CD4-positive, CD25-positive, alpha-beta regulatory T cell (primary cell): ENCODE measurements at regions not wholly inside any gene's neighbourhood (a gene's known extent, or its start where the extent isn't known, plus 50 kb on each side); places are given as distances from the start of the nearest gene placed in this dataset.

Experiments used
- ATAC-seq, 2 donors: fragments of 150-1000 bp; cut with Tn5 transposase; one replicate each; pipeline ENCODE4 v1.10.0; 2021; ENCODE audit warnings: low read depth in 2 of 2, moderate number of reproducible peaks in 2 of 2, moderate library complexity in 1 of 2
- DNase-seq, 3 donors: peaks; one replicate each; pipeline versions ENCODE4 v3.0.0 to v3.0.0-alpha.2; 2012 to 2022; ENCODE audit warnings: mixed read lengths in 1 of 3
- H3K27ac ChIP-seq: one replicate; pipeline ENCODE4 v1.7.0; 2013; ENCODE audit warnings: mild to moderate bottlenecking, low read length; ENCODE audit not compliant: insufficient read depth, poor library complexity, severe bottlenecking
- H3K27me3 ChIP-seq: one replicate; pipeline ENCODE4 v1.7.0; 2013; ENCODE audit warnings: low read length; ENCODE audit not compliant: control insufficient read depth, insufficient read depth
- H3K36me3 ChIP-seq: one replicate; pipeline ENCODE4 v1.7.0; 2013; ENCODE audit warnings: mild to moderate bottlenecking, low read length, moderate library complexity; ENCODE audit not compliant: control insufficient read depth, insufficient read depth
- H3K4me1 ChIP-seq: 2 replicates; pipeline ENCODE4 v1.7.0; 2013; ENCODE audit warnings: mild to moderate bottlenecking, low read length; ENCODE audit not compliant: insufficient read depth, control insufficient read depth, poor library complexity, severe bottlenecking
- H3K4me3 ChIP-seq: one replicate; pipeline ENCODE4 v1.7.0; 2013; ENCODE audit warnings: low read depth, mild to moderate bottlenecking, low read length, moderate library complexity
- H3K9me3 ChIP-seq, 2 experiments: 1 replicate in 1 of 2; 2 replicates in 1 of 2; pipeline ENCODE4 v1.7.0; 2013; ENCODE audit warnings: low read length in 2 of 2, mild to moderate bottlenecking in 1 of 2, moderate library complexity in 1 of 2; ENCODE audit not compliant: control insufficient read depth in 2 of 2
- H3K27ac Mint-ChIP-seq, 3 donors: one replicate each; pipeline ENCODE4 v1.8.0; 2020 to 2022; ENCODE audit warnings: mild to moderate bottlenecking in 3 of 3, mixed read lengths in 3 of 3, moderate library complexity in 2 of 3
- H3K27me3 Mint-ChIP-seq: one replicate; pipeline ENCODE4 v1.8.0; 2022; ENCODE audit warnings: mild to moderate bottlenecking, mixed read lengths
- H3K36me3 Mint-ChIP-seq: one replicate; pipeline ENCODE4 v1.8.0; 2020; ENCODE audit warnings: mixed read lengths
- H3K4me1 Mint-ChIP-seq, 4 donors: one replicate each; pipeline ENCODE4 v1.8.0; 2020 to 2022; ENCODE audit warnings: mixed read lengths in 4 of 4, mild to moderate bottlenecking in 1 of 4
- H3K4me3 Mint-ChIP-seq, 4 donors: one replicate each; pipeline ENCODE4 v1.8.0; 2020 to 2022; ENCODE audit warnings: mild to moderate bottlenecking in 4 of 4, mixed read lengths in 4 of 4, moderate library complexity in 3 of 4
- H3K9me3 Mint-ChIP-seq, 7 donors: one replicate each; pipeline ENCODE4 v1.8.0; 2020 to 2022; ENCODE audit warnings: mixed read lengths in 7 of 7, mild to moderate bottlenecking in 3 of 7, moderate library complexity in 2 of 7

DNA sequence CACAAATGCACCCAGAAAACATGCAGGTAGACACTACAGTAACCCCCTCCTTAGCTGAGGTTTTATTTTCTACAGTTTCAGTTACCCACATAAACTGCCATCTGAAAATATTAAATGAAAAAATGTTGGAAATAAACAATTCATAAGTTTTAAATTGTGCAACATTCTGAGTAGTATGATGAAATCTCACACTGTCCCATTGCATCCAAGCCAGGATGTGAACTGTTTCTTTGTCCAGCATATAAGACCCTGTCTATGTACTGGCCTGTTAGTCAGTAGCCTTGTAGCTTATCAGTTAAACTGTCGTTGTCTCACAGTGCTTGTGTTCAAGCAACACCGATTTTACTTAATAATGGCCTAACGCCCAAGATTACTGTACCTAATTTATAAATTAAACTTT is 630.5 kb downstream of the ANXA1 start:
- H3K36me3 Mint-ChIP-seq: no peaks in the 10 kb centered on the region
- no peaks in the 10 kb centered on the region for H3K36me3 ChIP-seq
- no peak for ATAC-seq
- H3K4me3 ChIP-seq: no peak overlapping the region
- no peak for DNase-seq
- no peaks in the 10 kb centered on the region for H3K4me1 Mint-ChIP-seq
- no peaks in the 10 kb centered on the region for H3K27me3 ChIP-seq
- H3K4me1 ChIP-seq: no peaks in the 10 kb centered on the region
- no peak overlapping the region for H3K4me3 Mint-ChIP-seq
- no peak overlapping the region for H3K27ac Mint-ChIP-seq
- H3K27ac ChIP-seq: no peak overlapping the region
- H3K27me3 Mint-ChIP-seq: no peaks in the 10 kb centered on the region
- H3K9me3 Mint-ChIP-seq: peaks cover 0 to 23% (median 7%) of the 10 kb centered on the region in 7 donors
- H3K9me3 ChIP-seq: peaks cover 0 to 3% of the 10 kb centered on the region in 2 experiments

DNA sequence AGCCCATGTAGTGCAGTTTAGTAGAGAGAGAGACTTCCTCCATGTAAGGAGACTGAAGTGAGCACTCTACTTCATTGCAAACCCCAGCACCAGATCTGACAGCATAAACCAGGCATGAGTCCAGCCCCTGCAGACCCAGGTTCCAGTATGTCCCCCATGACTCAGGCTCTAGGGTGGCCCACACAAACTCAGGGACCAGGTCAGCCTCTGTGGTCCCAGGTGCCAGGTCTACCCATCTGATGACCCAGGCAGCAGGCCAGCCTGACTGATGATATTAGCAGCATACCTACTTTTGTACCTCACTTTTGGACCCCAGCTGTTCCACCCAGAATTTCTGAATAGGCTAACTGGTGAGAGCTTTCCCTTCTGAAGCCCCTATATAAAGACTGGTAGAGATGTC is 647.8 kb downstream of the ANXA1 start:
- no peak overlapping the region for H3K27ac Mint-ChIP-seq
- no peaks in the 10 kb centered on the region for H3K36me3 Mint-ChIP-seq

DNA sequence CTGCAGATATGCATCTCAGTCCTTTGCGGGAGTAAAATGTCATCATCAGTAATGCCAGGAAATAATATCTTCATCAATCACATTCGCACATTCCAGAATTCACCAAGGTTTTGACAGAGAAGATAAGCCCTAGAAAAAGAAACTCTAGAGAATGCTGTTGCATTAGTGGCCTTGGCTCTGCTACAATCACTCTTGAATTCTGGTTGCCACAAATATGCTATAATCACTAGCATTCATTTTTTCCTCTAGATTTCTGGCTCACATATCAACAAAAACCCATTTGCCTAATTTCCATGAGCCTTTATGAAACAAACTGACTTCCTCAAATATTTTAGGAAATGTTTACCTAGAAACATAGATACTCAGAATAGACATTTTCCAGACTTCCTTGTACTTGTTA is 653.4 kb downstream of the ANXA1 start:
- DNase-seq: no peak
- Mint-ChIP-seq H3K36me3 (no peaks in the 10 kb centered on the region), H3K4me3 (no peak overlapping the region), H3K9me3 (peaks cover 0 to 10% (median 5%) of the 10 kb centered on the region in 7 donors), H3K27me3 (no peaks in the 10 kb centered on the region), H3K4me1 (peaks cover 0 to 2% (median 0%) of the 10 kb centered on the region in 4 donors), H3K27ac (no peak overlapping the region)
- H3K9me3 ChIP-seq: no peaks in the 10 kb centered on the region
- H3K36me3 ChIP-seq: no peaks in the 10 kb centered on the region
- no peak overlapping the region for H3K27ac ChIP-seq
- H3K4me1 ChIP-seq: no peaks in the 10 kb centered on the region
- no peaks in the 10 kb centered on the region for H3K27me3 ChIP-seq
- ATAC-seq: no peak
- H3K4me3 ChIP-seq: no peak overlapping the region

More for the DNA sequence above, 647.8 kb downstream of the ANXA1 start:
- Mint-ChIP-seq H3K27me3 (no peaks in the 10 kb centered on the region), H3K4me3 (no peak overlapping the region), H3K9me3 (peaks cover 0 to 12% (median 7%) of the 10 kb centered on the region in 7 donors), H3K4me1 (no peaks in the 10 kb centered on the region)
- Histone ChIP-seq H3K27me3 (no peaks in the 10 kb centered on the region), H3K36me3 (no peaks in the 10 kb centered on the region), H3K4me1 (no peaks in the 10 kb centered on the region), H3K9me3 (peaks cover 0 to 3% of the 10 kb centered on the region in 2 experiments), H3K4me3 (no peak overlapping the region), H3K27ac (no peak overlapping the region)
- ATAC-seq: no peak
- no peak for DNase-seq

DNA sequence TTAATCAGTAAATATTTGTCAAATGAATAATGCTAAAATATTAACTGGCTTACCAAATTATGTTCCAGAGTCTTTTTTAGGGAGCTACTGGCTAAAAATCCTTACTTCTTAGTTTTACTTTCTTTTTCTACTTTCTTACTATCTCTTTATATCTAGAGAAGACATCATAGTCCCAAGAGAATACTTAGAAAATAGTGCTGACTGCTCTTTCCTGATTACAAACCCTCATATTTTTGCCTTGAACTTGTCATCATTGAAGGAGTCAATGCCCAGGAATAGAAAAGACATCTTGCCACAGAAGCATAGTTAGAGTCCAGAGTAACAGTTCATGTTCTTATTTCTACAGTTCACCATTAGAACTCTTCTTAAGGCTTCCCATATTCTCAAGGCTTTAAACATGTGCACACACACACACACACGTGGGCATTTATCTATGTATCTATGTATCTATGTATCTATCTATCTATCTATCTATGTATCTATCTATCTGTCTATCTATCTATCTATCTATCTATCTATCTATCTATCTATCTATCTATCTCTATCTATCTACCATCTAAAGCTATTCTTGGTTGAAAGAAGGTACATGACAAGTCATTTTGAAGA is 654.3 kb downstream of the ANXA1 start:
- Mint-ChIP-seq H3K9me3 (peaks cover 0 to 9% (median 4%) of the 10 kb centered on the region in 7 donors), H3K4me3 (no peak overlapping the region), H3K27ac (no peak overlapping the region), H3K27me3 (no peaks in the 10 kb centered on the region), H3K36me3 (no peaks in the 10 kb centered on the region), H3K4me1 (peaks cover 0 to 2% (median 0%) of the 10 kb centered on the region in 4 donors)
- no peak overlapping the region for H3K4me3 ChIP-seq
- ATAC-seq: no peak
- no peaks in the 10 kb centered on the region for H3K36me3 ChIP-seq
- no peak overlapping the region for H3K27ac ChIP-seq
- no peaks in the 10 kb centered on the region for H3K9me3 ChIP-seq
- H3K4me1 ChIP-seq: no peaks in the 10 kb centered on the region
- no peaks in the 10 kb centered on the region for H3K27me3 ChIP-seq
- no peak for DNase-seq

DNA sequence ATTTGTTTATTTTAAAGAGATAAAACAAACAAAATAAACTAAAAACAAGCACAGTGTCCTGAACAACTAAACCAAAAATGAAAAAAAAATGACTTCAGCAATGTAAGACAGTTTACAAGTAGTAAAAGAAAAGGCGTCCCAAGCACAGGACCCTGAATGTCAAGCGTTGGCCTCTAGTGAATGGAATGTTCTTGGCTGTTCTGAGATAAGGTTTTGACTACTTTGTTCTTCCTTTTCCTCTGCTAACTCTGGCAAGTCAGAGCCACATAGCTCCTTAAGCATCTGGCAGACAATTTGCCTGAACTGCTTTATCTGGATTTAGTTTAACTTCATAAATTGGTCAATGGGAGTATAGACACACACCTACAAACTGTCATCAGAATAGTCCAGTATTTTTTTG is 655.2 kb downstream of the ANXA1 start:
- Mint-ChIP-seq H3K4me1 (peaks cover 0 to 2% (median 0%) of the 10 kb centered on the region in 4 donors), H3K27me3 (no peaks in the 10 kb centered on the region), H3K4me3 (no peak overlapping the region), H3K27ac (no peak overlapping the region), H3K36me3 (no peaks in the 10 kb centered on the region), H3K9me3 (peaks cover 0 to 7% (median 0%) of the 10 kb centered on the region in 7 donors)
- no peak for ATAC-seq
- Histone ChIP-seq H3K36me3 (no peaks in the 10 kb centered on the region), H3K27ac (no peak overlapping the region), H3K27me3 (no peaks in the 10 kb centered on the region), H3K9me3 (no peaks in the 10 kb centered on the region), H3K4me1 (no peaks in the 10 kb centered on the region), H3K4me3 (no peak overlapping the region)
- no peak for DNase-seq

DNA sequence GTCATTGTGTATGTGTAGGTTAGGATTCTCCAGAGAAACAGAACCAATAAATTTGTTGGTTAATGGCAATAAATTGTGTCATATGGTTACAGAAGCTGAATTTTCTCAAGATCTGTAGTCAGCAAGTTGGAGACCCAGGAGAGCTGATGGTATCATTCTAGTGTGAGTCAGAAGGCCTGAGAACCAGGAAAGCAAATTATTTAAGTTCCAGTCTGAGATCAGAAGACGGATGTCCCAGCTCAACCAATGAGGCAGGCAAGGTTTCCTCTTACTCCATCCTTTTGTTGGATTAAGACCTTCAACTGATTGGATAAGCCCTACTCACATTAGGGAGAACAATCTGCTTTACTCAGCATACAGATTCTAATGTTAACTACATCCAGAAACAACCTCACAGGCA is 656.3 kb downstream of the ANXA1 start:
- Mint-ChIP-seq H3K9me3 (peaks cover 0 to 7% (median 0%) of the 10 kb centered on the region in 7 donors), H3K4me1 (peaks cover 0 to 2% (median 0%) of the 10 kb centered on the region in 4 donors), H3K4me3 (no peak overlapping the region), H3K36me3 (no peaks in the 10 kb centered on the region), H3K27me3 (no peaks in the 10 kb centered on the region), H3K27ac (no peak overlapping the region)
- no peaks in the 10 kb centered on the region for H3K4me1 ChIP-seq
- DNase-seq: no peak
- no peak overlapping the region for H3K4me3 ChIP-seq
- no peak for ATAC-seq
- H3K9me3 ChIP-seq: no peaks in the 10 kb centered on the region
- no peaks in the 10 kb centered on the region for H3K27me3 ChIP-seq
- no peaks in the 10 kb centered on the region for H3K36me3 ChIP-seq
- no peak overlapping the region for H3K27ac ChIP-seq

DNA sequence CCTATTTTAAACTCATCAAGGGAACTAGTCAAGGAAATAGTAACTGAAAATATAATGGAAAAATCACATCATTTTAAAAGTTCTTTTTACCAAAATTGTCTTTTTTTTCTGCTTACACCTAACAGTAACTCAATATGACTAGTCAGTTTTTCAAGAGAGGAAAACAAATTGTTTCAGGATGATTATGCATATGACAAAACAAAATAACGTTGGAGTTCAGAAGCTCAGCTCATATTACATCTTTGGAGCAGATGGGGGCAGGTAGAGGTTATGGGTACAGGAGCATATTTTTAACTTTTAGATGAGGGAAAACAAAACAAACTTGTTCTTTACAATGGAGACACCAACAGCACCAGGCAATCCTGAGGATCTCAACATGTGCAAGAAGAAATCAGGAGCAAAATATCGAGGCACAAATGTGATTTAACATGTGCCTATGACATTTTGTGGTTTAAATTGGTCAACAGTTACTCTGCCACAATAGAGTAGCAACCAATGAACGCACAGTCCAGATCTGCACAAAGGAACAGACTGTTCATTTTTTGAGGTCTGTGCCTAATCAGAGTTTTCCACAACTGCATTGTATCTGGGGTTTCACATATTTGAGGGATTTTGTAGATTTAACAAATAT is 659.0 kb downstream of the ANXA1 start:
- H3K27me3 ChIP-seq: no peaks in the 10 kb centered on the region
- Mint-ChIP-seq H3K9me3 (peaks cover 0 to 7% (median 2%) of the 10 kb centered on the region in 7 donors), H3K27ac (no peak overlapping the region), H3K4me1 (peaks cover 0 to 2% (median 0%) of the 10 kb centered on the region in 4 donors), H3K4me3 (no peak overlapping the region), H3K36me3 (no peaks in the 10 kb centered on the region), H3K27me3 (no peaks in the 10 kb centered on the region)
- no peak overlapping the region for H3K4me3 ChIP-seq
- H3K36me3 ChIP-seq: no peaks in the 10 kb centered on the region
- ATAC-seq: no peak
- no peak overlapping the region for H3K27ac ChIP-seq
- H3K4me1 ChIP-seq: no peaks in the 10 kb centered on the region
- no peak for DNase-seq
- no peaks in the 10 kb centered on the region for H3K9me3 ChIP-seq

DNA sequence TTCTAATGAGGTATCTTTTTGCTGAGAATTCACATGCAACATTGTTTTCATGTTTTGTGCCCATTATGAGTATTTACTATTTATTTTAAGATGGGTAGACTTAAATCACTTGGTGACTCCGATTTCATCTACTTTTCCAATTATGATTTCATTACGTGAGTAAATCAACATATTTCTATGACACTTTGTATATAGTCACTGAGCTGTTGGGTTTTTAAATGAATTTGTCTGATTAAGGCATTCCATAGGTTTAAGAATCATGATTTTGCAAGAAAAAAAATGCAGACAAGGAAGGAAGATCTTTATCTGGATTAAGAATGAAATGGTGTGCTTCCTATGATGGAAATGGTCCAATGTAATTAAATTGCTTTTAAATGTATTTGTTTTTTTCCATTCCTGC is 661.9 kb downstream of the ANXA1 start:
- Histone ChIP-seq H3K4me1 (no peaks in the 10 kb centered on the region), H3K27ac (no peak overlapping the region), H3K9me3 (no peaks in the 10 kb centered on the region), H3K36me3 (no peaks in the 10 kb centered on the region), H3K4me3 (no peak overlapping the region), H3K27me3 (no peaks in the 10 kb centered on the region)
- DNase-seq (no peak), ATAC-seq (no peak)
- H3K36me3 Mint-ChIP-seq: no peaks in the 10 kb centered on the region
- peaks cover 0 to 10% (median 2%) of the 10 kb centered on the region in 7 donors for H3K9me3 Mint-ChIP-seq
- H3K27me3 Mint-ChIP-seq: no peaks in the 10 kb centered on the region
- no peak overlapping the region for H3K27ac Mint-ChIP-seq
- H3K4me3 Mint-ChIP-seq: no peak overlapping the region
- no peaks in the 10 kb centered on the region for H3K4me1 Mint-ChIP-seq
